ENCODE measurements at regions not wholly inside any gene's neighbourhood (a gene's known extent, or its start where the extent isn't known, plus 50 kb on each side); places are given as distances from the start of the nearest gene placed in this dataset.

DNA sequence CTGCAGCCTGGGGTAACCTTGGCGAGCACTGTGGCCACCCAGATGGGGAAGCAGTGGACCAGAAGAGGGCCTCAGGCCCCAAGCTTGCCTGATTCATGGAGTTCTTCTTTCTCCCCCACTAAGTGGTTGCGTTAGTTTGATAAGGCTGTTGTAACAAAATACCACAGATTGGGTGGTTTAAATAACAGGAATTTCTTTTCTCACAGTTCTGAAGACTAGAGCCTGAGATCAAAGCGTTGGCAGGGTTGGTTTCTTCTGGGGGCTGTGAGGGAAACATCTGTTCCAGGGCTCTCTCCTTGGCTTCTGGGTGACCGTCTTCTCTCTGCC is 105.7 kb upstream of the GATB start:
- 60% methylated on average over 1 of the region's 4 CpGs for WGBS (ENCODE audit: insufficient coverage)
- Histone ChIP-seq H3K9ac (ENCODE audit: low read length) (no peak overlapping the region), H3K4me2 (replicated peaks; ENCODE audit: low read depth, low read length, poor library complexity, severe bottlenecking) (no peak overlapping the region), H3K4me3 (ENCODE audit: control extremely low read depth in 1 of 5, extremely low read depth in 1 of 5, insufficient read depth in 1 of 5, low read depth in 2 of 5, low read length in 4 of 5) (no peak overlapping the region), H3K9me3 (ENCODE audit: control extremely low read depth in 1 of 3, control insufficient read depth in 2 of 3, insufficient read depth in 1 of 3, low read length in 2 of 3) (peaks cover 0 to 4% (median 0%) of the 10 kb centered on the region in 3 donors), H3K79me2 (ENCODE audit: control insufficient read depth, insufficient read depth, low read length) (no peaks in the 10 kb centered on the region), H4K20me1 (ENCODE audit: control insufficient read depth, insufficient read depth, low read length, poor library complexity, severe bottlenecking) (no peaks in the 10 kb centered on the region), H3K27ac (ENCODE audit: low read length in 2 of 2) (no peak overlapping the region), H2AFZ (ENCODE audit: insufficient read depth, low read depth, low read length, poor library complexity, severe bottlenecking) (no peak overlapping the region), H3K36me3 (replicated peaks in 1 of 2; ENCODE audit: control extremely low read depth in 1 of 2, control insufficient read depth in 1 of 2, extremely low read depth in 1 of 2, insufficient read depth in 2 of 2, low read length in 1 of 2) (no peaks in the 10 kb centered on the region), H3K4me1 (ENCODE audit: control insufficient read depth in 2 of 2, insufficient read depth in 2 of 2, low read length in 2 of 2) (no peaks in the 10 kb centered on the region), H3K27me3 (replicated peaks in 1 of 4; ENCODE audit: control extremely low read depth in 1 of 4, control insufficient read depth in 3 of 4, insufficient read depth in 4 of 4, low read length in 3 of 4) (no peaks in the 10 kb centered on the region)
- DNase-seq (no peak), ATAC-seq (ENCODE audit: low read depth) (no peak)
- no peak overlapping the region for H3K27ac Mint-ChIP-seq
- intact Hi-C loops (cut with micrococcal nuclease), result no loop called here
- CTCF ChIA-PET, result no interaction called here
- no peak for TF ChIP-seq EZH2 (IDR thresholded peaks at IDR 0.05; ENCODE audit: borderline replicate concordance, insufficient read depth, low read depth, low read length, poor library complexity, severe bottlenecking)
- TF ChIP-seq, protein P1, sequence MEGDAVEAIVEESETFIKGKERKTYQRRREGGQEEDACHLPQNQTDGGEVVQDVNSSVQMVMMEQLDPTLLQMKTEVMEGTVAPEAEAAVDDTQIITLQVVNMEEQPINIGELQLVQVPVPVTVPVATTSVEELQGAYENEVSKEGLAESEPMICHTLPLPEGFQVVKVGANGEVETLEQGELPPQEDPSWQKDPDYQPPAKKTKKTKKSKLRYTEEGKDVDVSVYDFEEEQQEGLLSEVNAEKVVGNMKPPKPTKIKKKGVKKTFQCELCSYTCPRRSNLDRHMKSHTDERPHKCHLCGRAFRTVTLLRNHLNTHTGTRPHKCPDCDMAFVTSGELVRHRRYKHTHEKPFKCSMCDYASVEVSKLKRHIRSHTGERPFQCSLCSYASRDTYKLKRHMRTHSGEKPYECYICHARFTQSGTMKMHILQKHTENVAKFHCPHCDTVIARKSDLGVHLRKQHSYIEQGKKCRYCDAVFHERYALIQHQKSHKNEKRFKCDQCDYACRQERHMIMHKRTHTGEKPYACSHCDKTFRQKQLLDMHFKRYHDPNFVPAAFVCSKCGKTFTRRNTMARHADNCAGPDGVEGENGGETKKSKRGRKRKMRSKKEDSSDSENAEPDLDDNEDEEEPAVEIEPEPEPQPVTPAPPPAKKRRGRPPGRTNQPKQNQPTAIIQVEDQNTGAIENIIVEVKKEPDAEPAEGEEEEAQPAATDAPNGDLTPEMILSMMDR (IDR thresholded peaks at IDR 0.05), result no peak
- H3K4me3 Mint-ChIP-seq, result no peak overlapping the region
- POLR2A ChIA-PET, result no interaction called here
- H3K9me3 Mint-ChIP-seq (ENCODE audit: insufficient read depth), result no peaks in the 10 kb centered on the region
- peaks cover 3% of the 10 kb centered on the region for H3K27me3 Mint-ChIP-seq
- H3K4me1 Mint-ChIP-seq, result no peaks in the 10 kb centered on the region

- CTCF ChIA-PET, result no interaction called here
- POLR2A ChIA-PET, result no interaction called here
- Histone ChIP-seq H3K4me1 (ENCODE audit: control insufficient read depth in 2 of 2, insufficient read depth in 2 of 2, low read length in 2 of 2) (no peaks in the 10 kb centered on the region), H3K27ac (ENCODE audit: low read length in 2 of 2) (no peak overlapping the region), H3K36me3 (replicated peaks in 1 of 2; ENCODE audit: control extremely low read depth in 1 of 2, control insufficient read depth in 1 of 2, extremely low read depth in 1 of 2, insufficient read depth in 2 of 2, low read length in 1 of 2) (no peaks in the 10 kb centered on the region), H3K9ac (ENCODE audit: low read length) (no peak overlapping the region), H3K4me3 (ENCODE audit: control extremely low read depth in 1 of 5, extremely low read depth in 1 of 5, insufficient read depth in 1 of 5, low read depth in 2 of 5, low read length in 4 of 5) (no peak overlapping the region), H3K79me2 (ENCODE audit: control insufficient read depth, insufficient read depth, low read length) (no peaks in the 10 kb centered on the region), H2AFZ (ENCODE audit: insufficient read depth, low read depth, low read length, poor library complexity, severe bottlenecking) (no peak overlapping the region), H3K27me3 (replicated peaks in 1 of 4; ENCODE audit: control extremely low read depth in 1 of 4, control insufficient read depth in 3 of 4, insufficient read depth in 4 of 4, low read length in 3 of 4) (no peaks in the 10 kb centered on the region), H3K4me2 (replicated peaks; ENCODE audit: low read depth, low read length, poor library complexity, severe bottlenecking) (no peak overlapping the region), H3K9me3 (ENCODE audit: control extremely low read depth in 1 of 3, control insufficient read depth in 2 of 3, insufficient read depth in 1 of 3, low read length in 2 of 3) (peaks cover 0 to 4% (median 0%) of the 10 kb centered on the region in 3 donors), H4K20me1 (ENCODE audit: control insufficient read depth, insufficient read depth, low read length, poor library complexity, severe bottlenecking) (no peaks in the 10 kb centered on the region)
- no peak for TF ChIP-seq EZH2 (IDR thresholded peaks at IDR 0.05; ENCODE audit: borderline replicate concordance, insufficient read depth, low read depth, low read length, poor library complexity, severe bottlenecking)
- TF ChIP-seq, protein P1 (IDR thresholded peaks at IDR 0.05), result no peak
- intact Hi-C loops (cut with micrococcal nuclease), result no loop called here
- H3K27ac Mint-ChIP-seq, result no peak overlapping the region
- peaks cover 7% of the 10 kb centered on the region for H3K27me3 Mint-ChIP-seq
- no peaks in the 10 kb centered on the region for H3K4me1 Mint-ChIP-seq
- ATAC-seq (ENCODE audit: low read depth) (no peak), DNase-seq (no peak)
- no peaks in the 10 kb centered on the region for H3K9me3 Mint-ChIP-seq (ENCODE audit: insufficient read depth)
- no CpG with 5 or more reads among the region's 9 CpGs for WGBS (ENCODE audit: insufficient coverage)
- no peak overlapping the region for H3K4me3 Mint-ChIP-seq
Observed at GRCh38 chr4:151865744-151866591, 105.2 kb upstream of the GATB start.

All from B cell (primary cell).